HG03108 (cell line): ENCODE measurements at regions not wholly inside any gene's neighbourhood (a gene's known extent, or its start where the extent isn't known, plus 50 kb on each side); places are given as distances from the start of the nearest gene placed in this dataset.
"Not testable (repeated sequence)": the region's sequence is repeated elsewhere in the genome, so short reads cannot be mapped to it uniquely, and the experiment has no call there.

Experiments used
- ATAC-seq: cut with Tn5 transposase; IDR thresholded peaks from one replicate; pipeline ENCODE4 v1.9.1; 2021; ENCODE audit warnings: moderate library complexity; ENCODE audit not compliant: unreplicated experiment

- peak; percentile 66 for ATAC-seq
Observed at GRCh38 chr4:78691971-78692821, 84.0 kb upstream of the BMP2K start.

- no peak for ATAC-seq
Observed at GRCh38 chr4:78692822-78693170, 83.4 kb upstream of the BMP2K start.

GRCh38 chr4:78693777-78694456 is 82.2 kb upstream of the BMP2K start:
- ATAC-seq, result no peak

- ATAC-seq, result no peak
Observed at GRCh38 chr4:78694457-78694787, 81.7 kb upstream of the BMP2K start.

- ATAC-seq, result no peak
Observed at GRCh38 chr4:78695910-78696309, 80.2 kb upstream of the BMP2K start.

- ATAC-seq, result no peak
Observed at GRCh38 chr4:78703079-78703478, 73.1 kb upstream of the BMP2K start.

- no peak for ATAC-seq
Observed at GRCh38 chr4:78704317-78704716, 71.8 kb upstream of the BMP2K start.

GRCh38 chr4:78704981-78705683 is 71.0 kb upstream of the BMP2K start:
- ATAC-seq, result no peak

- ATAC-seq, result no peak
Observed at GRCh38 chr4:78706302-78706701, 69.8 kb upstream of the BMP2K start.

GRCh38 chr4:78707268-78707667 is 68.9 kb upstream of the BMP2K start:
- ATAC-seq, result no peak

GRCh38 chr4:78707793-78708192 is 68.4 kb upstream of the BMP2K start:
- no peak for ATAC-seq

GRCh38 chr4:78710536-78710935 is 65.6 kb upstream of the BMP2K start:
- ATAC-seq, result no peak

GRCh38 chr4:78711676-78712075 is 64.5 kb upstream of the BMP2K start:
- no peak for ATAC-seq

- not testable (repeated sequence) for ATAC-seq
Observed at GRCh38 chr4:78714598-78714997, 61.6 kb upstream of the BMP2K start.

GRCh38 chr4:78715372-78715771 is 60.8 kb upstream of the BMP2K start:
- ATAC-seq, result not testable (repeated sequence)

- not testable (repeated sequence) for ATAC-seq
Observed at GRCh38 chr4:78717712-78718111, 58.4 kb upstream of the BMP2K start.

- no peak for ATAC-seq
Observed at GRCh38 chr4:78720204-78720603, 55.9 kb upstream of the BMP2K start.

- peak; percentile 87 for ATAC-seq
Observed at GRCh38 chr4:78720994-78721677, 55.0 kb upstream of the BMP2K start.

- ATAC-seq, result no peak
Observed at GRCh38 chr4:78721747-78722146, 54.4 kb upstream of the BMP2K start.

- no peak for ATAC-seq
Observed at GRCh38 chr4:78722320-78722719, 53.8 kb upstream of the BMP2K start.

GRCh38 chr4:78722878-78723277 is 53.3 kb upstream of the BMP2K start:
- ATAC-seq, result no peak
